Smooth muscle cell (in vitro differentiated cells): ENCODE measurements at regions not wholly inside any gene's neighbourhood (a gene's known extent, or its start where the extent isn't known, plus 50 kb on each side); places are given as distances from the start of the nearest gene placed in this dataset.

Experiments used
- DNase-seq: peaks from one replicate; lab custom pipeline; 2025; ENCODE audit not compliant: unreplicated experiment; lab: John Stamatoyannopoulos, UW
- H2AFZ ChIP-seq: fragments of 200-600 bp; sonication (generic); 2 replicates; pipeline ENCODE4 v1.6.0; 2016; ENCODE audit warnings: antibody characterized with exemption, low read depth, mild to moderate bottlenecking
- H3F3A ChIP-seq: fragments of 200-600 bp; sonication (generic); 2 replicates; pipeline ENCODE4 v1.6.0; 2017; ENCODE audit warnings: antibody characterized with exemption, low read depth
- H3K27ac ChIP-seq: fragments of 200-600 bp; sonication (generic); 2 replicates; pipeline ENCODE4 v1.5.1; 2016; ENCODE audit warnings: low read depth, mild to moderate bottlenecking
- H3K27me3 ChIP-seq: fragments of 200-600 bp; sonication (generic); 2 replicates; pipeline ENCODE4 v1.6.1; 2016; ENCODE audit warnings: low read depth, mild to moderate bottlenecking
- H3K36me3 ChIP-seq: fragments of 200-600 bp; sonication (generic); 2 replicates; pipeline ENCODE4 v1.5.1; 2016; ENCODE audit warnings: low read depth
- H3K4me1 ChIP-seq: fragments of 200-600 bp; sonication (generic); 2 replicates; pipeline ENCODE4 v1.5.1; 2016; ENCODE audit warnings: low read depth
- H3K4me2 ChIP-seq: fragments of 200-600 bp; sonication (generic); 2 replicates; pipeline ENCODE4 v1.6.0; 2016; ENCODE audit warnings: mild to moderate bottlenecking
- H3K4me3 ChIP-seq: fragments of 200-600 bp; sonication (generic); 2 replicates; pipeline ENCODE4 v1.5.1; 2016; ENCODE audit warnings: mild to moderate bottlenecking
- H3K79me2 ChIP-seq: fragments of 200-600 bp; sonication (generic); 2 replicates; pipeline ENCODE4 v1.6.0; 2016; ENCODE audit warnings: low read depth, mild to moderate bottlenecking
- H3K9ac ChIP-seq: fragments of 200-600 bp; sonication (generic); 2 replicates; pipeline ENCODE4 v1.6.0; 2016; ENCODE audit warnings: low read depth
- H3K9me3 ChIP-seq: fragments of 200-600 bp; sonication (generic); replicated peaks from 2 replicates; pipeline ENCODE4 v1.5.1; 2016; ENCODE audit warnings: low read depth
- H4K20me1 ChIP-seq: fragments of 200-600 bp; sonication (generic); 2 replicates; pipeline ENCODE4 v1.6.0; 2016; ENCODE audit warnings: low read depth
- CTCF ChIP-seq: fragments of 200-600 bp; sonication (generic); IDR thresholded peaks from 2 replicates; pipeline ENCODE4 v1.5.1; 2017; ENCODE audit warnings: borderline replicate concordance, mild to moderate bottlenecking, antibody characterized with exemption; ENCODE audit not compliant: insufficient read depth, poor library complexity, severe bottlenecking
- WGBS: methylation state at CpG from one replicate; pipeline ENCODE4 v1.1.7; 2016; ENCODE audit warnings: low lambda C conversion rate; 5-methylcytosine and 5-hydroxymethylcytosine counted together

- WGBS = 76% methylated on average over 13 of the region's 13 CpGs
- Histone ChIP-seq H3K27me3 (no peaks in the 10 kb centered on the region), H3K4me3 (no peak overlapping the region), H4K20me1 (no peaks in the 10 kb centered on the region), H3K9me3 (no peaks in the 10 kb centered on the region), H3K36me3 (no peaks in the 10 kb centered on the region), H3K4me2 (no peak overlapping the region), H3K79me2 (no peaks in the 10 kb centered on the region), H3K27ac (no peak overlapping the region), H3K4me1 (no peaks in the 10 kb centered on the region), H3K9ac (no peak overlapping the region), H2AFZ (no peak overlapping the region), H3F3A (no peaks in the 10 kb centered on the region)
- DNase-seq = no peak
- no peak for TF ChIP-seq CTCF
These were observed 96.2 kb downstream of the SNX5 start for GRCh38 chr20:17872434-17872833.

GRCh38 chr20:17871886-17872285, 96.7 kb downstream of the SNX5 start:
- TF ChIP-seq CTCF = no peak
- no peaks in the 10 kb centered on the region for H3K79me2 ChIP-seq
- DNase-seq = no peak
- no peaks in the 10 kb centered on the region for H3F3A ChIP-seq
- no peak overlapping the region for H2AFZ ChIP-seq
- no peak overlapping the region for H3K4me3 ChIP-seq
- H3K27me3 ChIP-seq = no peaks in the 10 kb centered on the region
- H3K9me3 ChIP-seq = no peaks in the 10 kb centered on the region
- no peaks in the 10 kb centered on the region for H3K4me1 ChIP-seq
- no peak overlapping the region for H3K27ac ChIP-seq
- H3K36me3 ChIP-seq = no peaks in the 10 kb centered on the region
- WGBS = 75% methylated on average over 4 of the region's 4 CpGs
- no peak overlapping the region for H3K4me2 ChIP-seq
- H3K9ac ChIP-seq = no peak overlapping the region
- no peaks in the 10 kb centered on the region for H4K20me1 ChIP-seq

GRCh38 chr20:17871181-17871580, 97.4 kb downstream of the SNX5 start:
- no peaks in the 10 kb centered on the region for H3K9me3 ChIP-seq
- no peak overlapping the region for H3K4me3 ChIP-seq
- H2AFZ ChIP-seq = no peak overlapping the region
- no peak for TF ChIP-seq CTCF
- no peak overlapping the region for H3K9ac ChIP-seq
- H3K4me2 ChIP-seq = no peak overlapping the region
- H3K36me3 ChIP-seq = no peaks in the 10 kb centered on the region
- no peaks in the 10 kb centered on the region for H3F3A ChIP-seq
- no peaks in the 10 kb centered on the region for H3K4me1 ChIP-seq
- no peaks in the 10 kb centered on the region for H3K79me2 ChIP-seq
- DNase-seq = no peak
- no peaks in the 10 kb centered on the region for H3K27me3 ChIP-seq
- H4K20me1 ChIP-seq = no peaks in the 10 kb centered on the region
- 6% methylated on average over 2 of the region's 2 CpGs for WGBS
- H3K27ac ChIP-seq = no peak overlapping the region

GRCh38 chr20:17870086-17870740, 98.4 kb downstream of the SNX5 start:
- Histone ChIP-seq H3K9ac (no peak overlapping the region), H3K4me2 (no peak overlapping the region), H3K27me3 (no peaks in the 10 kb centered on the region), H3K9me3 (no peaks in the 10 kb centered on the region), H3K4me3 (no peak overlapping the region), H3K79me2 (no peaks in the 10 kb centered on the region), H3F3A (no peaks in the 10 kb centered on the region), H3K4me1 (no peaks in the 10 kb centered on the region), H3K27ac (no peak overlapping the region), H4K20me1 (no peaks in the 10 kb centered on the region), H2AFZ (no peak overlapping the region), H3K36me3 (no peaks in the 10 kb centered on the region)
- no peak for TF ChIP-seq CTCF
- DNase-seq = no peak
- WGBS = 82% methylated on average over 17 of the region's 17 CpGs
